WTC11 (cell line): ENCODE measurements at regions not wholly inside any gene's neighbourhood (a gene's known extent, or its start where the extent isn't known, plus 50 kb on each side); places are given as distances from the start of the nearest gene placed in this dataset.

Source experiments
- ATAC-seq: fragments of 200-7000 bp; cut with Tn5 transposase; 2 replicates; pipeline ENCODE4 v1.10.0; 2021; ENCODE audit warnings: mild to moderate bottlenecking, moderate library complexity
- CTCF ChIA-PET: fragments of 300-600 bp; sonication (Branson Sonifier 250); formaldehyde crosslinking; loops from one replicate; lab custom pipeline; 2021; ENCODE audit warnings: antibody characterized with exemption; lab: Charles Lee
- POLR2A ChIA-PET: fragments of 350-600 bp; sonication (Branson Sonifier 250); formaldehyde crosslinking; loops from one replicate; lab custom pipeline; 2021; ENCODE audit warnings: antibody characterized with exemption; lab: Charles Lee
- DNase-seq: peaks from one replicate; pipeline ENCODE4 v3.0.0; 2021; ENCODE audit warnings: low spot score
- H3K27ac Mint-ChIP-seq: 2 replicates; pipeline ENCODE4 v1.8.0; 2021; ENCODE audit warnings: mixed read lengths
- H3K27me3 Mint-ChIP-seq: 2 replicates; pipeline ENCODE4 v1.8.0; 2021; ENCODE audit warnings: low read depth, mild to moderate bottlenecking, moderate library complexity, mixed read lengths
- H3K36me3 Mint-ChIP-seq: 2 replicates; pipeline ENCODE4 v1.8.0; 2021; ENCODE audit warnings: mixed read lengths
- H3K4me1 Mint-ChIP-seq: 2 replicates; pipeline ENCODE4 v1.8.0; 2022; ENCODE audit warnings: mixed read lengths
- H3K4me3 Mint-ChIP-seq: 2 replicates; pipeline ENCODE4 v1.8.0; 2021; ENCODE audit warnings: mild to moderate bottlenecking, moderate library complexity, mixed read lengths
- H3K9me3 Mint-ChIP-seq: 2 replicates; pipeline ENCODE4 v1.8.0; 2021; ENCODE audit warnings: mixed read lengths
- ATF1 ChIP-seq: sonication (generic); formaldehyde crosslinking; IDR thresholded peaks from 2 replicates; pipeline ENCODE4 v1.8.1; 2023; ENCODE audit warnings: mild to moderate bottlenecking, moderate library complexity, missing genetic modification reagents
- FOXK1 ChIP-seq: sonication (generic); formaldehyde crosslinking; IDR thresholded peaks from 2 replicates; pipeline ENCODE4 v1.8.0; 2022; ENCODE audit warnings: mild to moderate bottlenecking, moderate library complexity, missing genetic modification reagents
- GABPB1 ChIP-seq: sonication (generic); formaldehyde crosslinking; IDR thresholded peaks from 2 replicates; pipeline ENCODE4 v1.8.1; 2023; ENCODE audit warnings: mild to moderate bottlenecking, missing genetic modification reagents
- GRHL2 ChIP-seq: fragments of 250-450 bp; sonication (Bioruptor Pico); IDR thresholded peaks from 2 replicates; pipeline ENCODE4 v1.8.0; 2022; ENCODE audit warnings: mild to moderate bottlenecking, moderate library complexity; ENCODE audit not compliant: insufficient replicate concordance, severe bottlenecking
- HMGA2 ChIP-seq: fragments of 250-450 bp; sonication (Bioruptor Pico); IDR thresholded peaks from 2 replicates; pipeline ENCODE4 v1.4.0; 2021; ENCODE audit warnings: mild to moderate bottlenecking, moderate library complexity
- IRF2 ChIP-seq: sonication (generic); formaldehyde crosslinking; IDR thresholded peaks from 2 replicates; pipeline ENCODE4 v1.8.0; 2022; ENCODE audit warnings: low read depth, missing genetic modification reagents, borderline replicate concordance
- MYBL2 ChIP-seq: sonication (generic); formaldehyde crosslinking; IDR thresholded peaks from 2 replicates; pipeline ENCODE4 v1.8.1; 2023; ENCODE audit warnings: mild to moderate bottlenecking, moderate library complexity, missing genetic modification reagents
- NFE2L1 ChIP-seq: sonication (generic); formaldehyde crosslinking; IDR thresholded peaks from 2 replicates; pipeline ENCODE4 v1.8.1; 2023; ENCODE audit warnings: missing genetic modification reagents
- NFYB ChIP-seq: sonication (generic); formaldehyde crosslinking; conservative IDR thresholded peaks from 2 replicates; pipeline ENCODE4 v1.8.0; 2022; ENCODE audit warnings: low read depth, missing genetic modification reagents
- NR2C2 ChIP-seq: sonication (generic); formaldehyde crosslinking; IDR thresholded peaks from 2 replicates; pipeline ENCODE4 v1.8.0; 2022; ENCODE audit warnings: mild to moderate bottlenecking, missing genetic modification reagents
- OVOL2 ChIP-seq: fragments of 250-450 bp; sonication (Bioruptor Pico); IDR thresholded peaks from 2 replicates; pipeline ENCODE4 v1.9.0; 2021; ENCODE audit warnings: mild to moderate bottlenecking, borderline replicate concordance
- RELA ChIP-seq: sonication (generic); formaldehyde crosslinking; IDR thresholded peaks from 2 replicates; pipeline ENCODE4 v1.8.1; 2022; ENCODE audit warnings: missing genetic modification reagents, mild to moderate bottlenecking, borderline replicate concordance
- TEAD4 ChIP-seq: sonication (generic); formaldehyde crosslinking; IDR thresholded peaks from 2 replicates; pipeline ENCODE4 v1.8.0; 2022; ENCODE audit warnings: mild to moderate bottlenecking, missing genetic modification reagents
- ZNF219 ChIP-seq: sonication (generic); formaldehyde crosslinking; IDR thresholded peaks from 2 replicates; pipeline ENCODE4 v1.8.0; 2023; ENCODE audit warnings: missing genetic modification reagents, mild to moderate bottlenecking, borderline replicate concordance
- ZNF396 ChIP-seq: fragments of 250-450 bp; sonication (Bioruptor Pico); IDR thresholded peaks from 2 replicates; pipeline ENCODE4 v1.8.0; 2021; ENCODE audit warnings: mild to moderate bottlenecking, moderate library complexity, borderline replicate concordance
- ZNF425 ChIP-seq: fragments of 250-450 bp; sonication (Bioruptor Pico); conservative IDR thresholded peaks from 2 replicates; pipeline ENCODE4 v1.9.0; 2021; ENCODE audit warnings: mild to moderate bottlenecking
- ZNF671 ChIP-seq: fragments of 250-450 bp; sonication (Bioruptor Pico); IDR thresholded peaks from 2 replicates; pipeline ENCODE4 v1.8.0; 2021; ENCODE audit warnings: mild to moderate bottlenecking
- TF ChIP-seq, protein P1 (sequence below): sonication (generic); formaldehyde crosslinking; IDR thresholded peaks from 2 replicates; pipeline ENCODE4 v1.8.0; 2023; ENCODE audit warnings: mild to moderate bottlenecking, missing genetic modification reagents
- TF ChIP-seq, protein P2 (sequence below): sonication (generic); formaldehyde crosslinking; IDR thresholded peaks from 2 replicates; pipeline ENCODE4 v1.8.1; 2022; ENCODE audit warnings: mild to moderate bottlenecking, missing genetic modification reagents, moderate library complexity, borderline replicate concordance
- TF ChIP-seq, protein P3 (sequence below): sonication (generic); formaldehyde crosslinking; conservative IDR thresholded peaks from 2 replicates; pipeline ENCODE4 v1.8.1; 2022; ENCODE audit warnings: mild to moderate bottlenecking, missing genetic modification reagents
- TF ChIP-seq, protein P4 (sequence below): sonication (generic); formaldehyde crosslinking; IDR thresholded peaks from 2 replicates; pipeline ENCODE4 v1.8.0; 2022; ENCODE audit warnings: missing genetic modification reagents
- TF ChIP-seq, protein P5 (sequence below): sonication (generic); formaldehyde crosslinking; IDR thresholded peaks from 2 replicates; pipeline ENCODE4 v1.8.0; 2022; ENCODE audit warnings: mild to moderate bottlenecking, missing genetic modification reagents

GRCh38 chr13:111968336-111969010 lies 98.5 kb upstream of the SOX1 start (continued):
- TF ChIP-seq, protein P1, sequence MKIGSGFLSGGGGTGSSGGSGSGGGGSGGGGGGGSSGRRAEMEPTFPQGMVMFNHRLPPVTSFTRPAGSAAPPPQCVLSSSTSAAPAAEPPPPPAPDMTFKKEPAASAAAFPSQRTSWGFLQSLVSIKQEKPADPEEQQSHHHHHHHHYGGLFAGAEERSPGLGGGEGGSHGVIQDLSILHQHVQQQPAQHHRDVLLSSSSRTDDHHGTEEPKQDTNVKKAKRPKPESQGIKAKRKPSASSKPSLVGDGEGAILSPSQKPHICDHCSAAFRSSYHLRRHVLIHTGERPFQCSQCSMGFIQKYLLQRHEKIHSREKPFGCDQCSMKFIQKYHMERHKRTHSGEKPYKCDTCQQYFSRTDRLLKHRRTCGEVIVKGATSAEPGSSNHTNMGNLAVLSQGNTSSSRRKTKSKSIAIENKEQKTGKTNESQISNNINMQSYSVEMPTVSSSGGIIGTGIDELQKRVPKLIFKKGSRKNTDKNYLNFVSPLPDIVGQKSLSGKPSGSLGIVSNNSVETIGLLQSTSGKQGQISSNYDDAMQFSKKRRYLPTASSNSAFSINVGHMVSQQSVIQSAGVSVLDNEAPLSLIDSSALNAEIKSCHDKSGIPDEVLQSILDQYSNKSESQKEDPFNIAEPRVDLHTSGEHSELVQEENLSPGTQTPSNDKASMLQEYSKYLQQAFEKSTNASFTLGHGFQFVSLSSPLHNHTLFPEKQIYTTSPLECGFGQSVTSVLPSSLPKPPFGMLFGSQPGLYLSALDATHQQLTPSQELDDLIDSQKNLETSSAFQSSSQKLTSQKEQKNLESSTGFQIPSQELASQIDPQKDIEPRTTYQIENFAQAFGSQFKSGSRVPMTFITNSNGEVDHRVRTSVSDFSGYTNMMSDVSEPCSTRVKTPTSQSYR (CRISPR knock-in tag), result no peak
- TF ChIP-seq MYBL2 (CRISPR knock-in tag), result no peak
- no peak for TF ChIP-seq ZNF425 (CRISPR knock-in tag)
- no peak for TF ChIP-seq HMGA2 (CRISPR knock-in tag)
- TF ChIP-seq TEAD4, result no peak
- TF ChIP-seq ZNF396, result no peak
- TF ChIP-seq ZNF219 (CRISPR knock-in tag), result no peak

GRCh38 chr13:111969551-111970135 lies 97.3 kb upstream of the SOX1 start:
- Mint-ChIP-seq H3K4me3 (no peak overlapping the region), H3K27ac (no peak overlapping the region), H3K9me3 (peaks cover 5% of the 10 kb centered on the region), H3K36me3 (peaks cover 3% of the 10 kb centered on the region; the same call in 1 of the 2 replicates), H3K4me1 (peaks cover 29% of the 10 kb centered on the region), H3K27me3 (peaks cover 8% of the 10 kb centered on the region)
- TF ChIP-seq RELA (CRISPR knock-in tag) (no peak), GRHL2 (no peak), OVOL2 (CRISPR knock-in tag) (no peak), ZNF671 (CRISPR knock-in tag) (no peak), FOXK1 (CRISPR knock-in tag) (no peak), NFYB (no peak), IRF2 (CRISPR knock-in tag) (no peak), NR2C2 (CRISPR knock-in tag) (no peak), NFE2L1 (no peak), GABPB1 (CRISPR knock-in tag) (no peak), ATF1 (CRISPR knock-in tag) (no peak), ZNF219 (CRISPR knock-in tag) (no peak)
- TF ChIP-seq, protein P2, sequence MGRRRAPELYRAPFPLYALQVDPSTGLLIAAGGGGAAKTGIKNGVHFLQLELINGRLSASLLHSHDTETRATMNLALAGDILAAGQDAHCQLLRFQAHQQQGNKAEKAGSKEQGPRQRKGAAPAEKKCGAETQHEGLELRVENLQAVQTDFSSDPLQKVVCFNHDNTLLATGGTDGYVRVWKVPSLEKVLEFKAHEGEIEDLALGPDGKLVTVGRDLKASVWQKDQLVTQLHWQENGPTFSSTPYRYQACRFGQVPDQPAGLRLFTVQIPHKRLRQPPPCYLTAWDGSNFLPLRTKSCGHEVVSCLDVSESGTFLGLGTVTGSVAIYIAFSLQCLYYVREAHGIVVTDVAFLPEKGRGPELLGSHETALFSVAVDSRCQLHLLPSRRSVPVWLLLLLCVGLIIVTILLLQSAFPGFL (CRISPR knock-in tag), result no peak
- TF ChIP-seq, protein P3, sequence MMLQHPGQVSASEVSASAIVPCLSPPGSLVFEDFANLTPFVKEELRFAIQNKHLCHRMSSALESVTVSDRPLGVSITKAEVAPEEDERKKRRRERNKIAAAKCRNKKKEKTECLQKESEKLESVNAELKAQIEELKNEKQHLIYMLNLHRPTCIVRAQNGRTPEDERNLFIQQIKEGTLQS (CRISPR knock-in tag), result no peak
- TF ChIP-seq, protein P4, sequence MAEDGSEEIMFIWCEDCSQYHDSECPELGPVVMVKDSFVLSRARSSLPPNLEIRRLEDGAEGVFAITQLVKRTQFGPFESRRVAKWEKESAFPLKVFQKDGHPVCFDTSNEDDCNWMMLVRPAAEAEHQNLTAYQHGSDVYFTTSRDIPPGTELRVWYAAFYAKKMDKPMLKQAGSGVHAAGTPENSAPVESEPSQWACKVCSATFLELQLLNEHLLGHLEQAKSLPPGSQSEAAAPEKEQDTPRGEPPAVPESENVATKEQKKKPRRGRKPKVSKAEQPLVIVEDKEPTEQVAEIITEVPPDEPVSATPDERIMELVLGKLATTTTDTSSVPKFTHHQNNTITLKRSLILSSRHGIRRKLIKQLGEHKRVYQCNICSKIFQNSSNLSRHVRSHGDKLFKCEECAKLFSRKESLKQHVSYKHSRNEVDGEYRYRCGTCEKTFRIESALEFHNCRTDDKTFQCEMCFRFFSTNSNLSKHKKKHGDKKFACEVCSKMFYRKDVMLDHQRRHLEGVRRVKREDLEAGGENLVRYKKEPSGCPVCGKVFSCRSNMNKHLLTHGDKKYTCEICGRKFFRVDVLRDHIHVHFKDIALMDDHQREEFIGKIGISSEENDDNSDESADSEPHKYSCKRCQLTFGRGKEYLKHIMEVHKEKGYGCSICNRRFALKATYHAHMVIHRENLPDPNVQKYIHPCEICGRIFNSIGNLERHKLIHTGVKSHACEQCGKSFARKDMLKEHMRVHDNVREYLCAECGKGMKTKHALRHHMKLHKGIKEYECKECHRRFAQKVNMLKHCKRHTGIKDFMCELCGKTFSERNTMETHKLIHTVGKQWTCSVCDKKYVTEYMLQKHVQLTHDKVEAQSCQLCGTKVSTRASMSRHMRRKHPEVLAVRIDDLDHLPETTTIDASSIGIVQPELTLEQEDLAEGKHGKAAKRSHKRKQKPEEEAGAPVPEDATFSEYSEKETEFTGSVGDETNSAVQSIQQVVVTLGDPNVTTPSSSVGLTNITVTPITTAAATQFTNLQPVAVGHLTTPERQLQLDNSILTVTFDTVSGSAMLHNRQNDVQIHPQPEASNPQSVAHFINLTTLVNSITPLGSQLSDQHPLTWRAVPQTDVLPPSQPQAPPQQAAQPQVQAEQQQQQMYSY (CRISPR knock-in tag), result no peak
- TF ChIP-seq, protein P5, sequence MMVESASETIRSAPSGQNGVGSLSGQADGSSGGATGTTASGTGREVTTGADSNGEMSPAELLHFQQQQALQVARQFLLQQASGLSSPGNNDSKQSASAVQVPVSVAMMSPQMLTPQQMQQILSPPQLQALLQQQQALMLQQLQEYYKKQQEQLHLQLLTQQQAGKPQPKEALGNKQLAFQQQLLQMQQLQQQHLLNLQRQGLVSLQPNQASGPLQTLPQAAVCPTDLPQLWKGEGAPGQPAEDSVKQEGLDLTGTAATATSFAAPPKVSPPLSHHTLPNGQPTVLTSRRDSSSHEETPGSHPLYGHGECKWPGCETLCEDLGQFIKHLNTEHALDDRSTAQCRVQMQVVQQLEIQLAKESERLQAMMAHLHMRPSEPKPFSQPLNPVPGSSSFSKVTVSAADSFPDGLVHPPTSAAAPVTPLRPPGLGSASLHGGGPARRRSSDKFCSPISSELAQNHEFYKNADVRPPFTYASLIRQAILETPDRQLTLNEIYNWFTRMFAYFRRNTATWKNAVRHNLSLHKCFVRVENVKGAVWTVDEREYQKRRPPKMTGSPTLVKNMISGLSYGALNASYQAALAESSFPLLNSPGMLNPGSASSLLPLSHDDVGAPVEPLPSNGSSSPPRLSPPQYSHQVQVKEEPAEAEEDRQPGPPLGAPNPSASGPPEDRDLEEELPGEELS (CRISPR knock-in tag), result no peak
- no peak for ATAC-seq
- ChIA-PET POLR2A (no interaction called here), CTCF (no interaction called here)
- DNase-seq, result no peak
